Fibroblast of villous mesenchyme (primary cell): ENCODE measurements at regions not wholly inside any gene's neighbourhood (a gene's known extent, or its start where the extent isn't known, plus 50 kb on each side); places are given as distances from the start of the nearest gene placed in this dataset.
A peak's percentile ranks its signal among the peaks of the same experiment; 100 is the strongest.

ENCODE experiments used
- DNase-seq: peaks from one replicate; pipeline ENCODE4 v3.0.0-alpha.2; 2010; ENCODE audit warnings: low read depth
- H3K4me3 ChIP-seq: 2 replicates; pipeline ENCODE4 v1.5.1; 2011; ENCODE audit warnings: low read depth, mild to moderate bottlenecking, low read length
- CTCF ChIP-seq: IDR thresholded peaks from 2 replicates; pipeline ENCODE4 v1.5.1; 2012; ENCODE audit warnings: low read depth, mild to moderate bottlenecking, low read length; ENCODE audit not compliant: insufficient read depth

GRCh38 chr13:44281252-44282000 is 92.2 kb upstream of the SERP2 start:
- DNase-seq, result no peak
- H3K4me3 ChIP-seq, result no peak overlapping the region
- no peak for TF ChIP-seq CTCF

- no peak for DNase-seq
- TF ChIP-seq CTCF, result no peak
- H3K4me3 ChIP-seq, result no peak overlapping the region
Measured at GRCh38 chr13:44283600-44283999, 90.0 kb upstream of the SERP2 start.

- H3K4me3 ChIP-seq, result no peak overlapping the region
- TF ChIP-seq CTCF, result no peak
- no peak for DNase-seq
Measured at GRCh38 chr13:44287958-44288357, 85.7 kb upstream of the SERP2 start.

- TF ChIP-seq CTCF, result no peak
- peak; percentile 48 for DNase-seq
- no peak overlapping the region for H3K4me3 ChIP-seq
Measured at GRCh38 chr13:44292545-44292944, 81.1 kb upstream of the SERP2 start.

GRCh38 chr13:44293374-44293773 is 80.2 kb upstream of the SERP2 start:
- no peak for TF ChIP-seq CTCF
- no peak overlapping the region for H3K4me3 ChIP-seq
- no peak for DNase-seq

GRCh38 chr13:44293908-44294735 is 79.5 kb upstream of the SERP2 start:
- no peak overlapping the region for H3K4me3 ChIP-seq
- peak; percentile 73 for DNase-seq
- no peak for TF ChIP-seq CTCF
